AG09309 (cell line): ENCODE measurements at regions not wholly inside any gene's neighbourhood (a gene's known extent, or its start where the extent isn't known, plus 50 kb on each side); places are given as distances from the start of the nearest gene placed in this dataset.
"Not testable (repeated sequence)": the region's sequence is repeated elsewhere in the genome, so short reads cannot be mapped to it uniquely, and the experiment has no call there.

Experiments
- DNase-seq: peaks from one replicate; pipeline ENCODE4 v3.0.0-alpha.2; 2010; ENCODE audit warnings: low read depth
- H3K4me3 ChIP-seq: 2 replicates; pipeline ENCODE4 v1.5.1; 2011; ENCODE audit warnings: mild to moderate bottlenecking, low read depth, low read length, moderate library complexity; ENCODE audit not compliant: control insufficient read depth
- TF ChIP-seq, protein P1 (sequence below): IDR thresholded peaks from 2 replicates; pipeline ENCODE4 v1.5.1; 2011; ENCODE audit warnings: mild to moderate bottlenecking, low read depth, low read length, inconsistent platforms; ENCODE audit not compliant: insufficient read depth, control insufficient read depth; ENCODE audit errors: missing control alignments

DNA sequence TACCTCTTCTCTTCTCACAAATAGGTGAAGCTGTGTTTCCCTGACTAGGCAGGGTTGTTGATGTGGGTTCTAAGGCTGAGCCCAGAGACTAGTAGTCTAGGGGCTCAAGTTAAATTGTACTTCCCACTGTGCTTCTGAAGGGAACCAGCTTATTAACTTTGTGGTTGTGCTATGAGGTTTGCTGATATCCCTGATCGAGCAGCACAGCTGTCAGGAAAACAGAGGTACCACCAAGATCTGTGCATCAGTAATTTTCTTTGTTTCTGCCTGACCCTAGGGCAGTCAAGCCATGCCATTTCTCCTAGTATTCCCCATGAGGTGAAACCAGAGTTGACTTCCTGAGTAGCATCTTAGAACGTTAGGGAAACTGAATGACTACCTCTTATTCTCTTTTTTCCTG is 853.8 kb upstream of the MIR17HG start:
- no peak overlapping the region for H3K4me3 ChIP-seq
- TF ChIP-seq, protein P1, sequence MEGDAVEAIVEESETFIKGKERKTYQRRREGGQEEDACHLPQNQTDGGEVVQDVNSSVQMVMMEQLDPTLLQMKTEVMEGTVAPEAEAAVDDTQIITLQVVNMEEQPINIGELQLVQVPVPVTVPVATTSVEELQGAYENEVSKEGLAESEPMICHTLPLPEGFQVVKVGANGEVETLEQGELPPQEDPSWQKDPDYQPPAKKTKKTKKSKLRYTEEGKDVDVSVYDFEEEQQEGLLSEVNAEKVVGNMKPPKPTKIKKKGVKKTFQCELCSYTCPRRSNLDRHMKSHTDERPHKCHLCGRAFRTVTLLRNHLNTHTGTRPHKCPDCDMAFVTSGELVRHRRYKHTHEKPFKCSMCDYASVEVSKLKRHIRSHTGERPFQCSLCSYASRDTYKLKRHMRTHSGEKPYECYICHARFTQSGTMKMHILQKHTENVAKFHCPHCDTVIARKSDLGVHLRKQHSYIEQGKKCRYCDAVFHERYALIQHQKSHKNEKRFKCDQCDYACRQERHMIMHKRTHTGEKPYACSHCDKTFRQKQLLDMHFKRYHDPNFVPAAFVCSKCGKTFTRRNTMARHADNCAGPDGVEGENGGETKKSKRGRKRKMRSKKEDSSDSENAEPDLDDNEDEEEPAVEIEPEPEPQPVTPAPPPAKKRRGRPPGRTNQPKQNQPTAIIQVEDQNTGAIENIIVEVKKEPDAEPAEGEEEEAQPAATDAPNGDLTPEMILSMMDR, result no peak
- no peak for DNase-seq

DNA sequence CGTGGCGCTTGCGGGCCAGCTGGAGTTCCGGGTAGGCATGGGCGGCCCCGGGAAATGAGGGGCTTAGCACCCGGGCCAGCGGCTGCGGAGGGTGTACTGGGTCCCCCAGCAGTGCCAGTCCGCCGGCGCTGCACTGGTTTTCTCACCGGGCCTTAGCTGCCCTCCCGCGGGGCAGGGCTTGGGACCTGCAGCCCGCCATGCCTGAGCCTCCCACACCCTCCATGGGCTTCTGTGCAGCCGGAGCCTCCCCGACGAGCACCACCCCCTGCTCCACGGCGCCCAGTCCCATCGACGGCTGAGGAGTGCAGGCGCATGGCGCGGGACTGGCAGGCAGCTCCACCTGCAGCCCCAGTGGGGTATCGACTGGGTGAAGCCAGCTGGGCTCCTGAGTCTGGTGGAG is 852.6 kb upstream of the MIR17HG start:
- not testable (repeated sequence) for DNase-seq, H3K4me3 ChIP-seq

DNA sequence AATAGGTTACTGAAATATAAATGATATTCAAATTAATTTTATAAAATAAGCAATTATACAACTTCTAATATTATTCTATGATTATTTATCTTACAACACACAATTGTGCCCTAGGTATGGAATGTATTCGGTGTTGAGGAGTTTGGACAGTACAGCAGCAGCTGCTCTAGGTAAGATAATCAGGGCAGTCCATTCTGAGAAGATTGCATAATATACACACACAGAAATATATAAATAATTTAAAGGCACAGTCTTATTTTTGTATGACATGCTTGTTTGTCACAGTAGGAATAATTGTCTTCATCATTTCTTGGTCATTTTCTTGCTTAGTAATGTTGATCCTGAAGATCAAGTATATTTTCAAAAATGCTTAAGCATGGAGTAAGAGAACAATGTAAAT is 849.4 kb upstream of the MIR17HG start:
- DNase-seq, result no peak
- no peak overlapping the region for H3K4me3 ChIP-seq
- TF ChIP-seq, protein P1, result no peak

DNA sequence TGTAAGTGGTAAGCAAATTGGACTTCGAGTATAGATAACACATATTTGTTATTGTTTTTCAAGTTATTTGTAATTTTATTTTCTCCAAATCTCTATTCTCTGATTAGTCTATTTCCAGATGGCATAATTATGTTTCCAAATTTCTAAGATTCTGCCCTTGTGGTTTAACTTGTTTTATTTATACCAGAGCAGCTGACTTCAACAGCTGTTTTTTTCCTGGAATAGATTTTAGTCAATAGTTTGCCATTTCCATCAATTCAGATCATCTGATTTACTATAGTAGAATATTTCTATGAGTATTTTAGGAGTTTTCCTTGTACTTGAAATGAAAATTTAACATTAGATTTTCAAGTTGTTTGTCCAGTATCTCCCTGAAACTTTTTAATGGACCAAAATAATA is 848.7 kb upstream of the MIR17HG start:
- H3K4me3 ChIP-seq, result no peak overlapping the region
- no peak for DNase-seq
- TF ChIP-seq, protein P1, result no peak

DNA sequence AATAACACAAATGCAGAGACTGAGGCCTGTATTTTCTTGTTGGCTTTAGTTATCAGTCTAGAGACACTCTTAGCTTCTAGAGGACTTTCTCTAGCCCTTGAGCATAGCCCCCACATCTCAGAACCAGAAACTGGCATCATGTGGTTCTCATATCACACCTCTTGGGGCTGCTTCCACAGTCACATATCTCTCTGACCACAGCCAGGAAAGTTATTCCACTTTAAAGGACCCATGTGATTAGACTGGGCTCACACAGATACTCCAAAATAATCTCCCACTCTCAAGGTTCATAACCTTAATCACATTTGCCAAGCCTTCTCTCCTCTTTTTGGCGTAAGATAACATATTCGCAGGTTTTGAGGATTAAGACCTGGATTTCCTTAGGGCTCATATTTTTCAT is 846.9 kb upstream of the MIR17HG start:
- no peak overlapping the region for H3K4me3 ChIP-seq
- no peak for DNase-seq
- TF ChIP-seq, protein P1, result no peak

DNA sequence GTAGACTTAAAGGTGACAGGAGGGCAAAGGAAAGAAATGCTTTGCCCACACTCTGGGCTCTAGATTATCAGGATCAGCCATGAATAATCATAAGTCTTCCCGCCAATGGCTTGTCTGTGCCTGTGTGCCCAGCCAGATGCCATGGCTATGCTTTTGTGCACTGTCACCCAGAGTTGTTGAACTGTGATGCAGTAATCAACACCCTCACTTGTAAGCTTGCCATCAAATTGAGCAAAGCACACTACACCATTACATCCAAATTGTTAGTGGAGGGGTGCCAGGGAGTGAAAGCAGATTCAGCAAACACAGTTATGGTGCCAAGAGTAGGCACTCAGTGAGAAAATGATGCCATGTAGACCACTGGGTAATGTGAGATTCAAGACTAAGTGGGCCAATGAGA is 845.3 kb upstream of the MIR17HG start:
- no peak overlapping the region for H3K4me3 ChIP-seq
- no peak for DNase-seq
- TF ChIP-seq, protein P1, result no peak

DNA sequence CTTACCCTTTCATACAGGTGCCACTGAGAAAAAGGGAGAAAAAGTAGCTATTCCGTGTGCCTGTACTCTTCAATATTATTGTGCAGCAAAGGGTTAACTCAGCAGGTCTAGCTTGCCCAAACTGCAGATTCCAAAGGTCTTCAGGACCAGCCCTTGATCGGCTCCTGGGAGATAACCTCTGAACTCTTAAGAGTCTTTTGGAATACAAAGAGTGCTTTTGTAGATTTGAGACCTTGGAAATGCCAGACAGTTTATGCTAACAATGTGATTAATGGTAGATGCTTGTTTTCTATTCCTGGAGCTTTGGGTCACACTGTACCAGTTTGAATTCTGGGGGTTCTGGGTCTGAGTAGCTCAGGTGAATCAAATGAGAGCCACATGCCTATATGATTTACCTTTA is 844.7 kb upstream of the MIR17HG start:
- no peak overlapping the region for H3K4me3 ChIP-seq
- TF ChIP-seq, protein P1, result no peak
- DNase-seq, result no peak
